T-helper 1 cell treated with Interleukin-12 subunit alpha and Interleukin-12 subunit beta and Interleukin-4 antibody, amounts not matched to agents 30 ng/mL and 1 ng/mL, for 36 hours (primary cell): ENCODE measurements at regions not wholly inside any gene's neighbourhood (a gene's known extent, or its start where the extent isn't known, plus 50 kb on each side); places are given as distances from the start of the nearest gene placed in this dataset.
"Not testable (repeated sequence)": the region's sequence is repeated elsewhere in the genome, so short reads cannot be mapped to it uniquely, and the experiment has no call there.

ENCODE experiments used
- intact Hi-C: fragments of 100-400 bp; cut with micrococcal nuclease; formaldehyde crosslinking; loops from one replicate; pipeline ENCODE4 v1.15.1; 2024

GRCh38 chr4:104330125-104330905 is 164.4 kb downstream of the CXXC4 start:
- intact Hi-C loops, result no loop called here

- intact Hi-C loops, result not testable (repeated sequence)
Observed at GRCh38 chr4:104326991-104327694, 167.6 kb downstream of the CXXC4 start.

GRCh38 chr4:104302731-104303130 is 192.0 kb downstream of the CXXC4 start:
- intact Hi-C loops, result no loop called here

- intact Hi-C loops, result no loop called here
Observed at GRCh38 chr4:104294811-104295210, 199.9 kb downstream of the CXXC4 start.

GRCh38 chr4:104286867-104287266 is 207.8 kb downstream of the CXXC4 start:
- intact Hi-C loops, result no loop called here

GRCh38 chr4:104283303-104283702 is 211.4 kb downstream of the CXXC4 start:
- intact Hi-C loops, result no loop called here

GRCh38 chr4:104279744-104280143 is 214.9 kb downstream of the CXXC4 start:
- intact Hi-C loops, result no loop called here

- intact Hi-C loops, result no loop called here
Observed at GRCh38 chr4:104272966-104273365, 221.7 kb downstream of the CXXC4 start.

GRCh38 chr4:104269603-104270002 is 225.1 kb downstream of the CXXC4 start:
- intact Hi-C loops, result not testable (repeated sequence)

GRCh38 chr4:104263100-104263499 is 231.6 kb downstream of the CXXC4 start:
- intact Hi-C loops, result no loop called here

GRCh38 chr4:104262678-104263077 is 232.0 kb downstream of the CXXC4 start:
- intact Hi-C loops, result no loop called here

GRCh38 chr4:104248726-104249125 is 246.0 kb downstream of the CXXC4 start:
- intact Hi-C loops, result no loop called here

GRCh38 chr4:104235967-104236366 is 258.7 kb downstream of the CXXC4 start:
- intact Hi-C loops, result no loop called here

GRCh38 chr4:104217526-104217925 is 277.2 kb downstream of the CXXC4 start:
- intact Hi-C loops, result no loop called here

GRCh38 chr4:104211657-104212056 is 283.0 kb downstream of the CXXC4 start:
- intact Hi-C loops, result no loop called here

- intact Hi-C loops, result no loop called here
Observed at GRCh38 chr4:104210420-104210819, 284.3 kb downstream of the CXXC4 start.

GRCh38 chr4:104206784-104207183 is 287.9 kb downstream of the CXXC4 start:
- intact Hi-C loops, result no loop called here

- intact Hi-C loops, result no loop called here
Observed at GRCh38 chr4:104205116-104205515, 289.6 kb downstream of the CXXC4 start.

- intact Hi-C loops, result no loop called here
Observed at GRCh38 chr4:104188301-104188700, 306.4 kb downstream of the CXXC4 start.

- intact Hi-C loops, result no loop called here
Observed at GRCh38 chr4:104169437-104169836, 325.3 kb downstream of the CXXC4 start.

GRCh38 chr4:104166749-104167148 is 327.9 kb downstream of the CXXC4 start:
- intact Hi-C loops, result no loop called here

- intact Hi-C loops, result no loop called here
Observed at GRCh38 chr4:104163820-104164219, 330.9 kb downstream of the CXXC4 start.

GRCh38 chr4:104146048-104146447 is 348.6 kb downstream of the CXXC4 start:
- intact Hi-C loops, result no loop called here
